Hematopoietic multipotent progenitor cell treated with erythropoietin and hydrocortisone succinate and interleukin-3 and kit ligand, for 8 days (in vitro differentiated cells): ENCODE measurements at regions not wholly inside any gene's neighbourhood (a gene's known extent, or its start where the extent isn't known, plus 50 kb on each side); places are given as distances from the start of the nearest gene placed in this dataset.

ENCODE experiments used
- DNase-seq: peaks from one replicate; pipeline ENCODE4 v3.0.0-alpha.2; 2015

- peak; percentile 52 for DNase-seq
Measured at GRCh38 chr2:41414486-41415230, 633.2 kb upstream of the PKDCC start.

- no peak for DNase-seq
Measured at GRCh38 chr2:41417511-41417910, 630.3 kb upstream of the PKDCC start.

- no peak for DNase-seq
Measured at GRCh38 chr2:41420219-41420618, 627.6 kb upstream of the PKDCC start.

- no peak for DNase-seq
Measured at GRCh38 chr2:41420872-41421271, 626.9 kb upstream of the PKDCC start.

- DNase-seq, result no peak
Measured at GRCh38 chr2:41431756-41432155, 616.1 kb upstream of the PKDCC start.

GRCh38 chr2:41432459-41432858, 615.4 kb upstream of the PKDCC start:
- DNase-seq, result no peak

- DNase-seq, result no peak
Measured at GRCh38 chr2:41434991-41435390, 612.8 kb upstream of the PKDCC start.

- no peak for DNase-seq
Measured at GRCh38 chr2:41441958-41442357, 605.9 kb upstream of the PKDCC start.

GRCh38 chr2:41445865-41446264, 602.0 kb upstream of the PKDCC start:
- DNase-seq, result no peak

GRCh38 chr2:41446266-41446665, 601.6 kb upstream of the PKDCC start:
- no peak for DNase-seq

GRCh38 chr2:41448221-41448620, 599.6 kb upstream of the PKDCC start:
- no peak for DNase-seq

GRCh38 chr2:41457026-41457425, 590.8 kb upstream of the PKDCC start:
- no peak for DNase-seq

GRCh38 chr2:41460661-41461060, 587.2 kb upstream of the PKDCC start:
- DNase-seq, result no peak

GRCh38 chr2:41464395-41464794, 583.4 kb upstream of the PKDCC start:
- DNase-seq, result no peak

GRCh38 chr2:41475959-41476358, 571.9 kb upstream of the PKDCC start:
- no peak for DNase-seq

DNA sequence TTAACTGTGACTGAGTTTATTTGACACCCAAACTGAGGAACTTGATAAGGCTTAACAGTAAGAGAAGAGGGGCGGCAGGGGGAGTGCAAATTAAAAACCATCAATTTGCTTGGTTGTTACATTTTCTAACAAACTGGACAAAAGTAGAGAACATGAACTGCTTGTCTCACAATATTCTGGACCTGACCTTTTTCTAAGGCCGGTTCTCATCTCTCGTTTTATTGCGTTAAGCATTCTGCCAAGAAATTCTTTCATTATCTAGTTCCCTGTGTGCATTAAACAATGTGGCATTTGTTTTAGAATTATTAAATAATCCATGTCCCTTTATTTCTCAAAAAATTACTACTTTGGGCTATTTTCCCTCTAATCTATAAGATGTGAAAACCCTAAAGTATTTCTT, 565.2 kb upstream of the PKDCC start:
- no peak for DNase-seq

DNA sequence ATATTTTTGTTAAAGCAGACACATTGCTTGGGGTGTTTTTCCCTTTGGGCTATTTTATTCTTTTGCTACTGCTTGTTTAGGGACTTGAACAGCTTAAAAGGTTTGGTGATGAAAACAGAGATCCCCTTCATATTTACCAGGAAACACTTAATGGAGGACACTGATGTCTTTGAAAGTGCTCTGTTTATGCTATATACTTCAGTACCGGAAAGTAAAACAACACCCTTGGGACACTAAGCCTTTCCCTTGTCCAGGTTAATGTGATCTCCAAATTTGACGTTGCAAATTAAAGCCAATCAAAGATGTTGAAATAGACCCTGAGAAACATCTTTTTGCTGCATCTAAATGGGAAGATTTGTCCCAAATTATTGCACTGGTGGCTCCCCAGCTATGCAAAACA, 564.6 kb upstream of the PKDCC start:
- no peak for DNase-seq

DNA sequence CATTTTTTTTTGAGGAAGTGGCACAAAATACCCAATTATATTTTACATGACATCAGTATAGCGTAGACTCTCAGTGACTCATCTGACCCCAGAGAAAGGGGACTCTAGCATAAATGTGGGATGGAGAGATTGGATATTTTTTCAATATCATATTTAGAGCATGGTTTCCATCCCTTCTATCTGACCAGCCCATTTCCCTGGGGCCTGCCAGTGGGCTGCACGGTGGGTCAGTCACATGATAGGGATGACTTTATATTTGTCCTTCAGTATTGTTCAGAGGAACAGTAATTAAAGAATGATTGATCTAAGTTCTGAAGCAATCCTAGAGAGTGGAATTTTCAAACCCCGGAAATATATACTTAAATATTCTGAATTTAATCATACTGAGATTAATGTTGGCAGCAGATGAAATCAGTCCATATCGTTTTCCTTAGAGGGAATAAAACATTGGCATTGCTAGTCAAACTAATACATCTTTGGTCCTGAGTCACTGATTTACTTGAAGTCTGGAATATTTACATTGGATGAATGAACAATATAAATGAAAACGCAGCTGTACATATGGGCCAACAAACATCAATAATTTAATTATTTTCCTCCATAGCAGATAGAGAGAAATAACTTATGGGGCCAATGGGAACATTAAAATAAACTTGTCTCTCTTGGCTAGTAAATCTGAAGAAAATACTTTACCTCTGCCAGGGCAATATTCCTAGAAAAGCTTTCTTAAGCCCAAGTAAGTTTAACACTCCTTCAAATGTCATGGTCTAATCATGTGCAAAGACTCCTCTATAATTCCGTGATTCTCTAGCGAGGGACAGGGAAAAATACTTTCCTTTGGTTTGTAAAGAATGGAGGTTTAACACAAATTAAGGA, 563.6 kb upstream of the PKDCC start:
- DNase-seq, result no peak

DNA sequence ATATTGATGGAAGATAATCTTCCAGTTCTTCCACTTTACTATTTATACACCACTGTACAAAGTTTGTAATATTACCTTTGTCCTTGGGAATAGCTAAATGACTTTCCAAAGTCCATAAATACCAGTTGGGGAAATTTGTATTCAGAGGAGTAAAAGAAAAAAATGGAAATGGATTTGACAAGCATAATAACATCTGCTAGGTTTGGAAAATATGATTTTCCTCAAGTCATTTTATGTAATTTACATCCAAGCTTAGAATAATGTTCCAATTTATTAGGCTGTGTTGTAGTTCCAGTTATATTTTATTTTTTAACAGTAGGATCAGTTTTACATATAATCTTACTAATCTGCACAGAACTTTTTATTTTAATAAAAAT, 563.0 kb upstream of the PKDCC start:
- no peak for DNase-seq

- no peak for DNase-seq
Measured at GRCh38 chr2:41486948-41487347, 560.9 kb upstream of the PKDCC start.

- DNase-seq, result no peak
Measured at GRCh38 chr2:41488888-41489287, 558.9 kb upstream of the PKDCC start.

- DNase-seq, result no peak
Measured at GRCh38 chr2:41489638-41490037, 558.2 kb upstream of the PKDCC start.

DNA sequence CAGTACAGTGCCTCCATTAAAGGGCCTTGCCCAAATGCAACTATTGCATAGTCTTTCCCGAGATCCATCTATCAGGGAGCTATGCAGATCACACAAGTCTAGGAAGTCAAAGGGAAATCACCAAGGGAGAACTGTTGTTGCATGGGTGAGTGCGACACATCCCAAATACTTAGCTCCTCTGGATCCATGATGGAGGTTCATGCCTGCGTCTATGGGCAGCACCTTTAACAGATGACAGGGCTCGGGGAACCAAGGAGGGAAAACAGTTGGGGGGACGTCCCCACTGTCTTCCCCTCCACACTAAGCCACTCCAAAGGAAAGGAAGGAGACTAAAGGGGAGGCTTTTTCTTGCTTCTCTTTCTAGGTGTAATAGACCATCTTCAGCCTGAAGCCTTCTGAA, 552.8 kb upstream of the PKDCC start:
- no peak for DNase-seq

- DNase-seq, result peak; percentile 20
Measured at GRCh38 chr2:41496908-41497307, 550.9 kb upstream of the PKDCC start.
